A673 (cell line): ENCODE measurements at regions not wholly inside any gene's neighbourhood (a gene's known extent, or its start where the extent isn't known, plus 50 kb on each side); places are given as distances from the start of the nearest gene placed in this dataset.
"Not testable (repeated sequence)": the region's sequence is repeated elsewhere in the genome, so short reads cannot be mapped to it uniquely, and the experiment has no call there.

Source experiments
- CTCF ChIP-seq: fragments of 300-800, 200-600 bp; sonication (generic); conservative IDR thresholded peaks from 2 replicates; pipeline ENCODE4 v1.5.1; 2017; ENCODE audit warnings: low read depth, mild to moderate bottlenecking, antibody characterized with exemption, low read length, moderate library complexity, mixed read lengths
- EZH2 ChIP-seq: fragments of 200-600 bp; sonication (generic); IDR thresholded peaks from 2 replicates; pipeline ENCODE4 v1.6.1; 2017; ENCODE audit warnings: borderline replicate concordance, low read depth, mild to moderate bottlenecking, mixed read lengths, antibody characterized with exemption, low read length; ENCODE audit not compliant: poor library complexity, severe bottlenecking

DNA sequence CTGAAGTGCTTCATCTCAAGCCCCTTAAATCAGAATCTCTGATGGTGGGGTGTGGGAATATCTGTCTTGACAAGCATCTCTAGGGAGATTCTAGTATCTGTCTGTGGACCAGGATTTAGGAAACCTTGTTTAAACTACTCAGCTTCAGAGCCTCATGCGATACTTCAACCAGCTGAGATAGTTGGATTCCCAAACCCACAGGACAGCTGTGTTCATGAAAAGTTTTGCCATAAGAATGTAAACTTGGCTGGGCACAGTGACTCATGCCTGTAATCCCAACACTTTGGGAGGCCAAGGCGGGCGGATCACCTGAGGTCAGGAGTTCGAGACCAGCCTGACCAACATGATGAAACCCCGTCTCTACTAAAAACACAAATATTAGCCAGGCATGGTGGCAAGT lies 395.1 kb downstream of the BCOR start:
- not testable (repeated sequence) for TF ChIP-seq CTCF, EZH2
